ENCODE measurements at regions not wholly inside any gene's neighbourhood (a gene's known extent, or its start where the extent isn't known, plus 50 kb on each side); places are given as distances from the start of the nearest gene placed in this dataset.

GRCh38 chr2:53173698-53174455 lies 593.7 kb upstream of the CHAC2 start:
- Histone ChIP-seq H3K4me3 (ENCODE audit: low read length) (no peak overlapping the region), H3F3A (ENCODE audit: insufficient read depth, low read length) (no peaks in the 10 kb centered on the region), H4K20me1 (ENCODE audit: insufficient read depth, low read length) (no peaks in the 10 kb centered on the region), H3K79me2 (ENCODE audit: low read length) (no peaks in the 10 kb centered on the region), H2AFZ (ENCODE audit: low read length) (no peak overlapping the region), H3K4me2 (ENCODE audit: low read depth, low read length) (no peak overlapping the region), H3K9ac (ENCODE audit: low read length) (no peak overlapping the region), H3K27me3 (replicated peaks; ENCODE audit: insufficient read depth, low read length) (no peaks in the 10 kb centered on the region), H3K9me2 (replicated peaks; ENCODE audit: insufficient read depth, low read length) (no peaks in the 10 kb centered on the region), H3K4me1 (ENCODE audit: low read length) (no peaks in the 10 kb centered on the region), H3K36me3 (replicated peaks; ENCODE audit: insufficient read depth, low read length) (no peaks in the 10 kb centered on the region), H3K9me3 (replicated peaks; ENCODE audit: insufficient read depth, low read length) (no peaks in the 10 kb centered on the region), H3K27ac (ENCODE audit: low read length) (no peak overlapping the region)
- no peak for DNase-seq
- TF ChIP-seq EZH2phosphoT487 (IDR thresholded peaks at IDR 0.05; ENCODE audit: low read length) (no peak), CTCF (IDR thresholded peaks at IDR 0.05; ENCODE audit: low read length) (no peak), EZH2 (optimal IDR thresholded peaks at IDR 0.05; ENCODE audit: low read depth, low read length) (no peak)

GRCh38 chr2:53173091-53173490 lies 594.5 kb upstream of the CHAC2 start:
- Histone ChIP-seq H3K4me2 (ENCODE audit: low read depth, low read length) (no peak overlapping the region), H3K36me3 (replicated peaks; ENCODE audit: insufficient read depth, low read length) (no peaks in the 10 kb centered on the region), H3K4me3 (ENCODE audit: low read length) (no peak overlapping the region), H3K79me2 (ENCODE audit: low read length) (no peaks in the 10 kb centered on the region), H2AFZ (ENCODE audit: low read length) (no peak overlapping the region), H3K27ac (ENCODE audit: low read length) (no peak overlapping the region), H3K27me3 (replicated peaks; ENCODE audit: insufficient read depth, low read length) (no peaks in the 10 kb centered on the region), H3F3A (ENCODE audit: insufficient read depth, low read length) (no peaks in the 10 kb centered on the region), H3K9me2 (replicated peaks; ENCODE audit: insufficient read depth, low read length) (no peaks in the 10 kb centered on the region), H3K9me3 (replicated peaks; ENCODE audit: insufficient read depth, low read length) (no peaks in the 10 kb centered on the region), H3K9ac (ENCODE audit: low read length) (no peak overlapping the region), H4K20me1 (ENCODE audit: insufficient read depth, low read length) (no peaks in the 10 kb centered on the region), H3K4me1 (ENCODE audit: low read length) (no peaks in the 10 kb centered on the region)
- TF ChIP-seq EZH2 (optimal IDR thresholded peaks at IDR 0.05; ENCODE audit: low read depth, low read length) = no peak
- no peak for DNase-seq

- Histone ChIP-seq H3K9ac (ENCODE audit: low read length) (no peak overlapping the region), H3K79me2 (ENCODE audit: low read length) (no peaks in the 10 kb centered on the region), H3K27me3 (replicated peaks; ENCODE audit: insufficient read depth, low read length) (no peaks in the 10 kb centered on the region)
These were observed 597.1 kb upstream of the CHAC2 start for GRCh38 chr2:53170466-53170865.

More at GRCh38 chr2:53170466-53170865, 597.1 kb upstream of the CHAC2 start:
- DNase-seq = no peak
- H4K20me1 ChIP-seq (ENCODE audit: insufficient read depth, low read length) = no peaks in the 10 kb centered on the region
- H3F3A ChIP-seq (ENCODE audit: insufficient read depth, low read length) = no peaks in the 10 kb centered on the region
- no peak overlapping the region for H3K27ac ChIP-seq (ENCODE audit: low read length)
- no peak overlapping the region for H3K4me2 ChIP-seq (ENCODE audit: low read depth, low read length)
- H3K4me3 ChIP-seq (ENCODE audit: low read length) = no peak overlapping the region
- no peaks in the 10 kb centered on the region for H3K9me3 ChIP-seq (replicated peaks; ENCODE audit: insufficient read depth, low read length)
- H2AFZ ChIP-seq (ENCODE audit: low read length) = no peak overlapping the region
- H3K9me2 ChIP-seq (replicated peaks; ENCODE audit: insufficient read depth, low read length) = no peaks in the 10 kb centered on the region
- no peaks in the 10 kb centered on the region for H3K4me1 ChIP-seq (ENCODE audit: low read length)
- TF ChIP-seq EZH2 (optimal IDR thresholded peaks at IDR 0.05; ENCODE audit: low read depth, low read length) (no peak), CTCF (IDR thresholded peaks at IDR 0.05; ENCODE audit: low read length) (no peak), EZH2phosphoT487 (IDR thresholded peaks at IDR 0.05; ENCODE audit: low read length) (no peak)
- no peaks in the 10 kb centered on the region for H3K36me3 ChIP-seq (replicated peaks; ENCODE audit: insufficient read depth, low read length)
